Activated CD8-positive, alpha-beta memory T cell treated with anti-CD3 and anti-CD28 coated beads for 36 hours (primary cell): ENCODE measurements at regions not wholly inside any gene's neighbourhood (a gene's known extent, or its start where the extent isn't known, plus 50 kb on each side); places are given as distances from the start of the nearest gene placed in this dataset.
"Not testable (repeated sequence)": the region's sequence is repeated elsewhere in the genome, so short reads cannot be mapped to it uniquely, and the experiment has no call there.

Source experiments
- CTCF ChIA-PET: fragments of 350-600 bp; sonication (Branson Sonifier 250); formaldehyde crosslinking; loops from one replicate; lab custom pipeline; 2021; ENCODE audit warnings: antibody characterized with exemption; lab: Charles Lee
- POLR2A ChIA-PET: fragments of 350-600 bp; sonication (Branson Sonifier 250); formaldehyde crosslinking; loops from one replicate; lab custom pipeline; 2021; ENCODE audit warnings: antibody characterized with exemption; lab: Charles Lee

- ChIA-PET POLR2A (no interaction called here), CTCF (interaction anchor here (1.1 kb wide), 1 partner anchor 931 kb away, joined by 3 read pairs; no protein-coding TSS in a partner anchor)
Observed at GRCh38 chr1:194044892-194045291, 858.5 kb upstream of the B3GALT2 start.

GRCh38 chr1:194043984-194044755 is 857.8 kb upstream of the B3GALT2 start:
- POLR2A ChIA-PET, result no interaction called here
- CTCF ChIA-PET, result interaction anchor here (1.1 kb wide), 1 partner anchor 930 kb away, joined by 3 read pairs; no protein-coding TSS in a partner anchor

- ChIA-PET POLR2A (no interaction called here), CTCF (no interaction called here)
Observed at GRCh38 chr1:194042736-194043135, 856.3 kb upstream of the B3GALT2 start.

- CTCF ChIA-PET, result no interaction called here
- POLR2A ChIA-PET, result no interaction called here
Observed at GRCh38 chr1:194040496-194040895, 854.1 kb upstream of the B3GALT2 start.

GRCh38 chr1:194039578-194039977 is 853.2 kb upstream of the B3GALT2 start:
- POLR2A ChIA-PET, result no interaction called here
- CTCF ChIA-PET, result no interaction called here

- CTCF ChIA-PET, result no interaction called here
- POLR2A ChIA-PET, result no interaction called here
Observed at GRCh38 chr1:194033646-194034045, 847.2 kb upstream of the B3GALT2 start.

GRCh38 chr1:194028002-194028401 is 841.6 kb upstream of the B3GALT2 start:
- POLR2A ChIA-PET, result no interaction called here
- CTCF ChIA-PET, result no interaction called here

GRCh38 chr1:194026422-194026821 is 840.0 kb upstream of the B3GALT2 start:
- CTCF ChIA-PET, result no interaction called here
- POLR2A ChIA-PET, result no interaction called here

GRCh38 chr1:194024659-194025058 is 838.2 kb upstream of the B3GALT2 start:
- POLR2A ChIA-PET, result no interaction called here
- CTCF ChIA-PET, result no interaction called here

- ChIA-PET POLR2A (no interaction called here), CTCF (no interaction called here)
Observed at GRCh38 chr1:194014014-194014413, 827.6 kb upstream of the B3GALT2 start.

GRCh38 chr1:194013561-194013960 is 827.1 kb upstream of the B3GALT2 start:
- POLR2A ChIA-PET, result no interaction called here
- CTCF ChIA-PET, result interaction anchor here (0.6 kb wide), 1 partner anchor 702 kb away, joined by 4 read pairs; no protein-coding TSS in a partner anchor

GRCh38 chr1:194004146-194004545 is 817.7 kb upstream of the B3GALT2 start:
- ChIA-PET CTCF (no interaction called here), POLR2A (no interaction called here)

GRCh38 chr1:194001726-194002350 is 815.4 kb upstream of the B3GALT2 start:
- CTCF ChIA-PET, POLR2A ChIA-PET: not testable (repeated sequence)

- ChIA-PET POLR2A (no interaction called here), CTCF (no interaction called here)
Observed at GRCh38 chr1:193988885-193989284, 802.5 kb upstream of the B3GALT2 start.

- ChIA-PET POLR2A (no interaction called here), CTCF (interaction anchor here (0.9 kb wide), 1 partner anchor 18 kb away, joined by 3 read pairs; no protein-coding TSS in a partner anchor)
Observed at GRCh38 chr1:193979219-193979618, 792.8 kb upstream of the B3GALT2 start.

GRCh38 chr1:193974286-193974798 is 787.9 kb upstream of the B3GALT2 start:
- POLR2A ChIA-PET, result no interaction called here
- CTCF ChIA-PET, result no interaction called here

GRCh38 chr1:193973428-193973827 is 787.0 kb upstream of the B3GALT2 start:
- ChIA-PET CTCF (no interaction called here), POLR2A (no interaction called here)

GRCh38 chr1:193971595-193971994 is 785.2 kb upstream of the B3GALT2 start:
- ChIA-PET POLR2A (no interaction called here), CTCF (no interaction called here)

GRCh38 chr1:193960499-193960898 is 774.1 kb upstream of the B3GALT2 start:
- POLR2A ChIA-PET, result no interaction called here
- CTCF ChIA-PET, result interaction anchor here (1.0 kb wide), 1 partner anchor 19 kb away, joined by 3 read pairs; no protein-coding TSS in a partner anchor

- CTCF ChIA-PET, result no interaction called here
Observed at GRCh38 chr1:193960040-193960439, 773.6 kb upstream of the B3GALT2 start.

More at GRCh38 chr1:193960040-193960439, 773.6 kb upstream of the B3GALT2 start:
- POLR2A ChIA-PET, result no interaction called here
